Hypothalamus (tissue), 51 donors: ENCODE measurements at regions not wholly inside any gene's neighbourhood (a gene's known extent, or its start where the extent isn't known, plus 50 kb on each side); places are given as distances from the start of the nearest gene placed in this dataset.

Experiments used
- DNase-seq, 51 donors: peaks; one replicate each; lab custom pipeline; 2025; lab: John Stamatoyannopoulos, UW

DNA sequence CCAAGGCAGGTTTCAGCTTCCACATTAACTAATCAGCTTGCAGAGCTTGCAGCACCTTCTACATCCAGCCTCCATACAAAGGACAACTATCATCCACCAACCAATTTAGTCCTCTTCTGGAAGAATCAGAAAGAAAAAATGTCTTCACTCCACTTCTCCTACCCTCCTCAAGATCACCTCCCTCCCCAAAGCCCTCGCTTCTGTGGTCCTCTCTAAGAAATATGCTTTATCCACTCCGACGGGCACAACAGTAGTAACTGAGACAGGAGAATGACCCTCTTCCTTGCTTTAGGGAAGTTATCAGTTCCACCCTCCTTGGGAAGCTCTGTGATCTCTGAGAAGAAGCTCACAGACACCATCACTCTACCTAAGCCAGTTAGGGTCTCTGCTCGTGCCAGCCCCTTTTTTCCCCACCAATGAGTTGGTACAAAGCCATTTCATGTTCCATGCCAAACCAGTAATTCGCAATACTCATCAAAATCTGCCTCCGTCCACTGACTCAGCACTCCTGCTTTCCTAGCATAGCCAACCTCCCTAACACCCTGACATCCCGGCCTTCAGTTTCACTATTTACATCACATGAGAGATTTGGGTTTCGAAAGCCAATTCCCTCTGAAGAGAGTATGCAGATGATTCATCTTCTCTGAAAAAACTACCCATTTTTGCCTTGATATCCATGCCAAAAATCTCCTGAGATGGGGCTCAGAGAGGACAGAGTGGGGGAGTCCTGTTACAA is 114.1 kb upstream of the PKDCC start:
- no peak for DNase-seq

DNA sequence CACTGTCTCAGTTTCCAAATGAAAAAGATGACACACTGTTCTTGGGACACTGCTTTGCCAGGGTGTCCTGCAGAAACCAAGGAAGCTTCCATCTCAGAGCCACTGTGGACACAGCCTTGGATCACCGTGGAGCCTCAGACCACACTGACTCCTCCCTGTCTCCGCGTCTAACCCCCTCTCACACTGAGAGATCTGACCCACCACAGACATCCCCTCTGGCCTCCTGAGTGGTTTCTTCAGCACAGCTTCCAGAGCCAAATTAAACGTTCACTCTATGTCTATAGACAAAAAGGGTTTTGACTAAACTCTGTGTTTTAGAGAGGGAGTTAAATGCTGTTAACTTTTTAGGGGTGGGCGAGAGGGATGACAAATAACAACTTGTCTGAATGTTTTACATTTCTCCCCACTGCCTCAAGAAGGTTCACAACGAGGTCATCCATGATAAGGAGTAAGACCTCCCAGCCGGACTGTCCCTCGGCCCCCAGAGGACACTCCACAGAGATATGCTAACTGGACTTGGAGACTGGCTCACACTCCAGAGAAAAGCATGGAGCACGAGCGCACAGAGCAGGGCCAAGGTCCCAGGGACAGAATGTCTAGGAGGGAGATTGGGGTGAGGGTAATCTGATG is 113.4 kb upstream of the PKDCC start:
- no peak for DNase-seq

DNA sequence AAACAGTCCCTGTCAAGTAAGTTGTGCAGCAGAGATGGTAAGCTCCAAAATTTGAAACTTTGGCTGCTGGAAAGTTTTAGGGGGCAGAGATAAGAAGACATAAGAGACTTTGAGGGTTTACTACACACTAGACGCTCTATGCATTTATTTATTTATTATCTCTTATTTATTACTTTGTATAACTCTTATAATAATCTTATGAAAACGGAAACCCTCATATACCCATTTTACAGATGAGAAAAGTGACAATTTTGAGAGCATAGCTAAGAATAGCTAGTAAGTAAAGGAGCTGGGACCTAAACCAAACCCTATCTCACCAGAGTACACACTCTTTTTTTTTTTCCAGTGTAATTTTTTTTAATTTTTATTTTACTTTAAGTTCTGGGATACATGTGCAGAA is 112.8 kb upstream of the PKDCC start:
- DNase-seq = no peak

DNA sequence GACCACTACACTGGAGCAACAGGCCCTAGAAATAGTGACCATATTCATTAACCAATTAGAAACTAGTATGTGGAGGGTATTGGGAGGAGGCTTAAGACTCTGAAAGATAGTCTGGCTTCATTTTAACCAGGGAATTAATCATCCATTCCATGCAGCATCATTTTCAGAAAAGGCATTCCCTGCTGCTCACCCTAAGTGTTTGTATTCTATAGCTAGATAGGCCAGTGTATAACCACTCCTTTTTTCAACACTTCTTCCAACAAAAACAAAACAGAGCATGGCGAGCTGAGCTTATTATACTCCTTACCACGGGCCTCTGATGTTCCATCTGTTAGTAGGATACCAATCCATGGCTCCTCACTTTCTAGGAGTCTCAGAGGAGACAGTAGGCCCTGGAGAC is 112.0 kb upstream of the PKDCC start:
- DNase-seq = no peak

DNA sequence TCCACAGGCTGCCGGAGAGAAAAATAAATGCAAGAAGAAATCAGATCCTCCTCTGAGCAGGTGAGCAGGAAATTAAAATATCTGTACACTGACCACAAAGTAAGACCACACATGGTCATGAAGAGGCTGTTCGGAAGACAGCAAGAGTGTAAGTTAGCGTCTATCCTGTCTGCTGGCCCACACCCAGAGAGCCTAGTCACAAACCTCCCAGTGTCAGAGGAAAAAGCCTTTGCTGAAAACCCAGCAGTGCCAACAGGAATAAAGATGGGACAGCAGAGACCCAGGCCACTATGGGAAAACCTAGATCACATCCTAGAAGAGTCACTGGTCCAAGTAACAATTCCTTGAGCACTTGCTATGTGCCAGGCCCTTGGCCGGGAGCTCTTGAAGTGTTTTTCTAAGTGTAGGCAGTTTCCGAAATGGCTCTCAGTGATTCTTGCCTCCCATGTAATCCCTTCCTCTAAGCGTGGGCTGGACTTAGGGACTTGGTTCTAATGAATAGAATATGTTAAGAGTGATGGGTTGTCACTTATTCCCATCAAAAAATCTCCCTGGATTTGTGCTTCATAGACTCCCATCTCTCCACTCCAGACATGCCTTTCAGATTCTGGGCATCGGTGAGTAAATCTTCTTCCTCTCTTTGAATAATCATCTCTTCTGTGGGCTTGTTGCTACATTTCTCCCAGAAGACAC is 110.9 kb upstream of the PKDCC start:
- no peak for DNase-seq

DNA sequence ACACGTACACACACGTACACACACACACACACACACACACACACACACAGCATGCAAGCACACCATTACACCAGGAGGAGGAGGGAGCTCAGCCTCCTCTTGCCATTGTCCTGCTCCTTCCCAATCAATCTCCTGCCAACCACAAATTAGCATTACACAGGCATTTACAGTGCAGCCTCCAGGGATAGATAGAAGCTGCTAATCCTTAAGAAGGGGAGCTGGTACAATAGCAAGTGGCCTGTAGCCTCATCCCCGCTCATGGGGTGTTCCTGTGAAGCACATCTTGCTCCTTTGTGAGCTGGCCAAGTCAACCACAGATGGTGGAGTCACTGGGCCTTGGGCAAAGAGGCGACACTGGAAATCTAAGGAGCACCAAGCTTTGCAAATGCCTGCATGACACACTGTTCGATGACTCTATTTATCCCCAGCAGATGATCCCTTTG is 110.3 kb upstream of the PKDCC start:
- DNase-seq = no peak

DNA sequence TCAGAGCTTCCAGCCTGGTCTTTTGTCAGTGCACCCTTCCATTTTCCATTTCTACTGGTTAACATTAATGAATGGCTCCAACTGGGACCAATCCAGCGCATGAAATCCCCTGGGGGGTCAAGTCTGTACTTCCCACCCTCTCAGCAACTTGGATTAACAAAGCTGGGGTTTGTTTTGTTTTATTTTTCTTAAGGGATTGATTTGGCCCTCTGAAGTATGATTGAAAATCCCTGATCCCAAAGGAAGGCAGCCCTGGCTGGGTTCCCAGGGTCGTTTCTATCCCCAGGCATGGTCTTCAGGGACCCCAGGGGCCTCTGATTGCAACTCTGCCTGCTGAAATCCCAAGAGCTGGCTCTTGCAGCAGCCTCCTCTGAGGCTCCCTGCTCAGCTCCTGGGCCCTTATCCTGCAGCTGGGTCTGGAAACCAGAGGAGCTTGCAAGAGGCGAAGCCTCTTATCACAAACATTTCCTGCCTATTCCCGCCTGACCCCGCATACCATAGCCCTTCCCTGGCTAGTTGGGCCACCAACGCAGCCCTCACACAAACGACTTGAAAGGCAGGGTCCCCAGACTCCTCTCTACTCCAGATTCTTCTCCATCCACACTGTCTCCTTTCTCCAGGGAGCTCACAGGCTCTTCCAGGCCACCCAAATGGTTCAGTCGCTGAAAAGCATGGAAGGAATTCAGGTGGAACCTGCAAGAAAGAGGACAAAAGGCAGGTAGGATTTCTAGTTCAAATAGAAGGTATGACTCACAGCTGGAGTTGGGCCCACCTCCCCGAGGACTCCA is 109.7 kb upstream of the PKDCC start:
- no peak for DNase-seq

DNA sequence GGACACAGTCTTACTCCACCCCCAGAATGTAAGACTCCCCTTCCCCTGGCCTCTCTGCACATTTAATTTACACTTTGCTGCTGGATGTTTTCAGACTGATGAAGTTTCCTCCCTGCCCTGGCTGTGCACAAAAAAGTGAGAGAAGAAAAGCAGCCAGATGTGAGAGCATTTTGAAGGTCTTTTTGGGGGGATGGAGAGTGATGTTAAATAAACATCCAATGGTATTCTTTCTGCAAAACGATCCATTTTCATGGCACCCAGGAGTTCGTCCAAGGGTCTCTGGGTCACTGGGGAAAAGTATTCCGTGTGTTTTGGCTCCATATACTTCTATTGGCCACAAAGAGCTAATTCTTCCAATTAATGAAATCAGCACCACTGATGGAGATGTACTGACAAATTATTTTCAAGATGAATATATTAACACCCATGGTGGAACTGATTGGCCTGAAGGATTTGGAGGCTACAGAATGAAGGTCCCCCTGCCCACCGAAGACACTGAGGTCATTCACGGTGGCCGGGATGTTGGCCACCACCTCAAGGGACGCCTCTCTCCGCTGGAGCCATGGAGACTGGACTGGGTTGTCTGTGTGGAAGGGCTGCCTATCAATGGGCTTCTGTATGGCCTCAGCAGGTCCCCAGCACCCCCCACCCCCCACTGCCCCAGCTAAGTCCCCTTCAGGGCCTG is 107.6 kb upstream of the PKDCC start:
- no peak for DNase-seq

DNA sequence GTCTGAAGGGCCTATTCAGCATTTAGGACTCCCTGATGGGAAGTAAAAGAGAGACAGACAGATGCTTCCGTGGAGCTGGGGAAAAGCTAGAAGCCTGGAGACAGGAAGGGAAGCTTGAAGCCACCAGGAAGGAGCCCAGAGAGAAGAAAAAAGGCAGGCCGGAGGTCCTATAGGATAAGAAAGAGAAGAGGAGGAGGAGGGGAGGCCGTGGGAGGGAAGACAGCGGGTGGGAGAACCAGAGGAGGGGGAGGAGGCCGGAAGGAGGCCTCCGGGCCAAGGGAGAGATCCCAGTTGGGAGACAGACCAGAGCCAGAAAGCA is 107.1 kb upstream of the PKDCC start:
- no peak for DNase-seq

DNA sequence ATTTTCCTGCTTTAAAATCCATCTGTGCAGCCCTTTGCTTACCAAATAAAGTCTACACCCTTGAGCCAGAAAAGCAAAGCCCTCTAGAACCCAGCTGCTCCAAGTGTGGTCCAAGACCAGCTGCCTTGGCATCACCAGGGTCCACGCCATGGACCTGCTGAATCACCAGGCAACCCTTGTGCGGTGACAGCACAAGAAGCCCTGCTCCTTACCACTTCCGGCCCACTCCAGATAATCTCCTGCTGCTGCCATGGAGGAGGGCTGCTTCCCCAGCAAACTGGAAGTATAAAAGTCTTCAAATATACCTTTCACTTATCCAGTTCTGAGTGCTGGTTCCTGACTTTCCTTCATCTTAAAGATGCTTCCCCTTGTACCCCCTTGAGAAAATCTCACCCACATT is 106.0 kb upstream of the PKDCC start:
- DNase-seq = no peak

DNA sequence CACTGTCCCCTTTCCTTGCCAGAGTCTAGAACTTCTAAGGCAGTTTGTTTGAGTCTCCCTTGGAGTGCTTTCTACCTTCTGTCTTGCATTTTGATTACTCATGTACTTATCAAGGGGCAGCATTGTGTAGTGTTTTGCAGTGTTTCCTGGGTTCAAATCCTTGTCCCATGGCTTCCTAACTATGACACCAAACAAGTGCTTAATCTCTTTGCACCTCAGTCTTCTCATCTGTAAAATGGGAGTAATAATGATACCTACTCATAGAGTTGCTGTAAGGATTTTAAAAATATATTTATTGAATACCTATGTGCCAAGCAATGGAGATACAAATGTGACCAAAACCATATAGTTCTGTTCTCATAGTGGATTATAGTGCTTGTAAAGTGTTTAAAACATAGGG is 105.5 kb upstream of the PKDCC start:
- no peak for DNase-seq

DNA sequence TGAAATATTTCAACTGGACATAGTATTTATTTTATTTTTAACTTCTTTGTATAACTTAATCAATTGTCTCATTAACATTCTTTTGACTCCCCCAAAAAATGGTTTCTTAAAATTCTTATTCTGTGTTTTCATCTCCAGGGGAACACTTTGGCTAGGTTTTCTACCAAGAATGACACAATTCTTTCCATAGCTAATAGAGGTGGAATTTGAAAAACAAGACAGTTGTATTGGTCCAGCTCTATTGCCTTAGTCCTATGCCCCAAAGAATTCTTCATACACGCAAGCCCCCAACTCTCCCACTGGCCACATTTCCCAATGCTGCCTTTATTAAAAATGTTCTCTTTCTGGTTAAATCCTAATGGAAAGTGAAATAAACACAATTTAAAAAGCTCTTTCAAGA is 104.7 kb upstream of the PKDCC start:
- DNase-seq = no peak

DNA sequence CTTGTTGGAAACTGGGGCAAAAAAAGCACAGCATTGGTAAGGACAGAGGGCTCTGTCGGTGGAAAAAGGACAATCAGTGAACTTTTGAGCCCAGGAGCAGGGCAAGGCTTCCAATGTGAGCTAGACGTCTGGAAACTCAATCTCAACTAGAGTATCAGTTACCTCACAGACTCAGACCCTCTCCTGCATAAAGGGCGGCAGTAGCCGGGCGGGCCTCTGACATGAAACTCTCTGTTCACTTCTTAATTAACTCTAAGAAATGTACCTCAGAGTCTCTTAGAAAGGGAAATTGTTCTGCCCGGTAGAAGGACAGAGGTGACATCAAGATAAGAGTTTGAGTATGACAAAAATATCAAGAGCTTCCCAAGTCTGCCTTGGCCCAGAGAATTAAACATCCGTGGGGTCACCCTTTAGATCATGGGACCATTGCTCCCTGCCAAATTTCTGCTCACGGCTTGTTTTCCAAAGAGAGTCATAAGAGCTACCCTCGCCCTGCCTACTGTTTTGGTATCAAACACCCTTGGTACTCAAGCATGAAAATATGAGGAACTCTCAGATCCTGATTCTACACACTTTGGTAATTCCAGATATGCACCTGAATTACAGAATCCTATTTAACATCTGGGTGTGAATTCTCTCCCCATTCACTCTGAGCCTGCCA is 103.5 kb upstream of the PKDCC start:
- no peak for DNase-seq

DNA sequence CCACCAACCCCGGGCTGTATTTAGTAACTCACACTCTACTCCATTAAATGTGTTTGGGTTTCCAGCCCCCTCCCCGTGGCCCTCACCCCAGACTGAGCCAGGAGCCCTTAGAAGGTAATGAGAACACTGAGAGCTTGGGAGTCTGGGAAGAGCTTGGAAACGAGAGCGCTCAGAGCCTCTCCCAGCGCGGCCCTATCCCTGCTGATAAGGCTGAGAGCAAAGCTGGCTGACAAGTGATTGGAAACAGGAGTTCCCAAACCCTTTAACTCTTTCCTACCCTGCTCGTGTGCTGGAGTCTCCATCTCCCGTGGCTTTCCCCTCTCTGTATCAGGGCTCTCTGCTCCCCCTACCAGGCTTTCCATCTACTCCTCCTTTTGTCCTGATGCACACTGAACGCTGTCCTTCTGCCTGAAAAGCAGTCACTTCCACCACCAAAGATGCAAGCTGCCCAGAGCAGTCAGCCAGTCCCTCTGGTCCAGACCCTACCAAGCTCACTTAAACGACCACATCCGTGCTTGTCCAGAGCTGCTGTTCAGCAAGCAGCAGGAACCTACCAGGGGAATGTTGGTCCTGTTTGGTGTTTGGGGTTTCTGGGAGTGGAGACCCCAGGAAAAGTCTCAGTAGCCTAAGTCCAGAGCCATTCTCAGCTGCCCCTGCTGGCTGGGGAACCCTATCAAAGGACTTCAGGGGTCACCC is 100.0 kb upstream of the PKDCC start:
- no peak for DNase-seq

DNA sequence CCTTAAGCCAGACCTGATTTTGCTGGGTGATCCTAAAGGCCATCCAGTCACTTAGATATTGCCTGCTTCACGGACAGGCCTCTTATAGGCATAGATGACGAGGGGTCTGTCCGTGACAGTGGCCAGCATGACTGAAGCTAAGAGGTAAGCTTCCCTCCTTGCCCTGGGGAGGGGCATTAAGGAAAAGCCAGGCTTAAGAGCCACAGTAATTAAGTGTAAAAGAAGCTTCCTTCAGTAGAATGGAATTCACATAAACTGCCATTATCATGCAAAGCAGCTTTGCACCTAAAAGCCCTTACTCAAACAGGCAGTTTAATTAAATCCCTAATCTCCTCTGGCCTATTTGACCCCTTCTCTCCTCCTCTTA is 99.4 kb upstream of the PKDCC start:
- no peak for DNase-seq

DNA sequence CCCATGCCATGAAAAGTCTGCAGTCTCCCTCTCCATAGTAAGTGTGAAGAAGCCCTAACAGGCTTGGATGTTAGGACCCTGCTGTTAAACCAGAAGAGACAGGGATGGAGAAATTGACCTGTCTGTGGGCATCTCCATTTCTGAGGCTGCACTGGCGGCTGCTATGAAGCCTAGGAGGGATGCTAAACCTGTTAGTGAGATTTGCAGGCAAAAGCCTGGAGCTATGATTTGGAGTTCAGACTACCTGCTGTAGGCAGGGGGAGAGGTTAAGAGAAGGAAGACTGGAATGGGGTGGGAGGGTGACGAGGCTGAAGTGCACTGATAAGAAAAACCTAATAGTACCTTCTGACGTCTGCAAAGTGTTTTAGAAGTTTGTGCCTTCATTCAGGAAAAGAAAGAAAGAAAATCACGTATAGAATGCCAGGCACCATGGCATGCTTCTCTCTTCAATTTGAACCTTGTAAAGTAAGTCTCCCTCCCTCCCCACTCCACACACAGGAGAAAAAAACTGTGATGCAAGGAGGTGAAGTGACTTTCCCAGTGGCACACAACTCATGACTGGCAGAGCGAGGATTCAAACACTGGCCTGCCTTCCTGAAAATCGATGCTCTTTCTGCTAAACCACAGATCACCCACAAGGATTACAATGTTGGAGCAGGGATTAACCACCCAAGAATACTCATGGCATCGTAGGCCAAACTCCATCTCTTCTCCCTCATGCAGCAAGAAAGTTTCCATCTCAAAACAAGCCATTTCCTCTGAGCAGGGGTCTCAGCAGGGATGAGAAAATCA is 98.5 kb upstream of the PKDCC start:
- DNase-seq = no peak

DNA sequence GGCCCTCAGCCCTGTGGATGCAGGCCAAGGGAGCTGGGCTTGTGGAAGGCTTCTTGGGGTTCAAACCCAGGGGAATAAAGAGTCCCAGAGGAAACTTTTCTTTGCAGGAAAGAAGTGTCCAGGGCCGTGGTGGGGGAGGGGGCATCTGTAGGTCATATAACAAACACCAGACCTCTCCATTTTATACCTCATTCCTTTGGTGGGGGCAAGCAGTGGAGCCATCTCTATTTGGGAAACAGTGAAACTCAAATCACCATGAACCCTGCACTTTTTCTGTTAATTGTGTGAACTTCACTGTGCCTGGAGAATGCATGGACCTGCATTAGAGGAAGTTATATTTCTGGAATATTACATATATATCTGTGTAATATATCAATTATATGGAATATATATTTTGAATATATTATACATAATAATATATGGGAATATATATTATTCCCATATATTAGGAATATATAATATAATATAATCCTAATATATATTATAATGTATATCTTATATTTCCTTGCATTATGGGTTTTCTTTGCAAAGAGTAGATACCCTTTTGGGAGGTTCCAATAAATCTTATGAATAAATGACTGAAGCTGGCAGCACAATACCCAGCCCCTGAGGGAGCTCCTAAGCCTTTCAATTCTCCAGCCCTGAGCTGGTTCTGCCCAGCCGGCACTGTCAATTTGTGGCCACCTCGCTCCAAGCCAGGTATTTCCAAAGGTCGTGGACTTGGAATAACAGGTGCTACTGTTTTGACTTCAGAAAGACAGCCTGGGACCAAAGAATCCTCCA is 97.7 kb upstream of the PKDCC start:
- DNase-seq = no peak

DNA sequence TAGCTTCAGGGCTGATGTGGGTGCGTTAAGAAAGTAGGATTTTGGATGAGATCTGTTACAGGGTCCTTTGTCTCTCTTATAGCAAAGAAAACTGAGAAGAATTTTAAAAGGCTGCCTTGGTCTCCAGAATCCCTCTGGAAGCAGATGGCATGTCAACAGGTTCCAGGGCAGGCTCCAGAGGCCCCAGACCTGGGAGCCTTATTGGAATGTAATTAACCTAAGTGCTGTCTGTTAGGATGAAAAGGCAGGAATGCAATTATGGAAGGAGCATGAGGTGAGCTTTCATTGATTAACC is 97.2 kb upstream of the PKDCC start:
- no peak for DNase-seq
